Peyer's patch (tissue), 4 donors: ENCODE measurements at regions not wholly inside any gene's neighbourhood (a gene's known extent, or its start where the extent isn't known, plus 50 kb on each side); places are given as distances from the start of the nearest gene placed in this dataset.

Experiments used
- DNase-seq, 3 donors: peaks; one replicate each; pipeline ENCODE4 v3.0.0-alpha.2; 2017 to 2019
- H3K27ac ChIP-seq, 4 donors: fragments of 200-600 bp; sonication (generic); one replicate each; pipeline ENCODE4 v1.5.1; 2016 to 2019
- H3K27me3 ChIP-seq, 2 donors: fragments of 200-600 bp; sonication (generic); one replicate each; pipeline ENCODE4 v1.5.1; 2019
- H3K36me3 ChIP-seq, 3 donors: fragments of 200-600 bp; sonication (generic); one replicate each; pipeline ENCODE4 v1.5.1; 2016 to 2019
- H3K4me1 ChIP-seq, 4 donors: fragments of 200-600 bp; sonication (generic); one replicate each; pipeline ENCODE4 v1.5.1; 2016 to 2019
- H3K4me3 ChIP-seq, 4 donors: fragments of 200-600 bp; sonication (generic); 1 replicate in 3 of 4; 2 replicates in 1 of 4; pipeline ENCODE4 v1.5.1; 2016 to 2019; ENCODE audit warnings: mild to moderate bottlenecking in 1 of 4
- H3K9me3 ChIP-seq, 4 donors: fragments of 200-600 bp; sonication (generic); one replicate each; pipeline ENCODE4 v1.5.1; 2016 to 2019; ENCODE audit warnings: mild to moderate bottlenecking in 1 of 4
- POLR2A ChIP-seq, 2 donors: fragments of 450-650 bp; IDR thresholded peaks; one replicate each; pipeline ENCODE4 v1.5.1; 2017; ENCODE audit warnings: antibody characterized with exemption in 2 of 2, mild to moderate bottlenecking in 2 of 2, moderate library complexity in 2 of 2
- TF ChIP-seq, protein P1 (sequence below), 6 experiments: fragments of 450-650 bp in 4 of 6; fragments of 200-600 bp in 2 of 6; sonication (generic) in 1 of 6; IDR thresholded peaks; one replicate each; pipeline ENCODE4 v1.5.1; 2017 to 2019; ENCODE audit warnings: antibody characterized with exemption in 6 of 6, mild to moderate bottlenecking in 3 of 6, moderate library complexity in 1 of 6

DNA sequence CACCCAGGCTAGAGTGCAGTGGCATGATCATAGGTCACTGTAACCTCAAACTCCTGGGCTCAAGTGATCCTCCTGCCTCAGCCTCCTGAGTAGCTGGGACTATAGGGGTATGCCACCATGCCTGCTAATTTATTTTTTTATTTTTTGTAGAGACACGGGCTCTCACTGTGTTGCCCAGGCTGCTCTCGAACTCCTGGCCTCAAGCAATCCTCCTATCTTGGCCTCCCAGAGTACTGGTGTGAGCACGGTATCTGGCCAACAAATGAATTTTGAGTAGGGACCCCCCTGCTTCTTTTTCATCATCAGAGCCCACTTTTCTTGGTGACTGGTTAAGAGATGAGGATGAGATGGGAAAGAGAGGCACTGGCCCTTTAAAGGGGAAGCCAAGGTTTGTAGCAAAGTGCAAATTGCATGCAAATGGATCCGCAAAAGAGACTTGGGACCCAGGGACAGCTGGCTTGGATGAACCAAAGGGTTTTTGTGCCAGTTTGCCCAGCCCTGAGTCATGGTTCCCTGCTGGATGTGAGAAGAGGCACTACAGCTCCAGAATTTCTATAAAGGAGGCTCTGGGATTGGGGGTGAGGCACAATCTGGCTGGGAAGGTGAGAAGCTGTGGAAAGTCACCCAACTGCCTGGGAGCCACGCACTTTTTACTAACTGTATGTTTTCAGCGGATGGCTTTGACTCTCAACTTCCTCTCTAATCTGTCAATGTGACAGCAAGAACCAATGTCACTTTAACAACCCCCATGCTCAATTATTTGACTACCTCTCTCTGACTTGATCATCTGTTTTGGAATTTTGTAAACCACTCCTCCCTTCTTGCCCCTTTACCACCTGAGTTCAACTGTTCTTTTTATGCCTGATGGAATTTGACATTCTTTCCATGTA, 58.7 kb upstream of the RNF24 start:
- H3K4me3 ChIP-seq = no peak overlapping the region
- no peaks in the 10 kb centered on the region for H3K4me1 ChIP-seq
- H3K9me3 ChIP-seq = no peaks in the 10 kb centered on the region
- TF ChIP-seq, protein P1, sequence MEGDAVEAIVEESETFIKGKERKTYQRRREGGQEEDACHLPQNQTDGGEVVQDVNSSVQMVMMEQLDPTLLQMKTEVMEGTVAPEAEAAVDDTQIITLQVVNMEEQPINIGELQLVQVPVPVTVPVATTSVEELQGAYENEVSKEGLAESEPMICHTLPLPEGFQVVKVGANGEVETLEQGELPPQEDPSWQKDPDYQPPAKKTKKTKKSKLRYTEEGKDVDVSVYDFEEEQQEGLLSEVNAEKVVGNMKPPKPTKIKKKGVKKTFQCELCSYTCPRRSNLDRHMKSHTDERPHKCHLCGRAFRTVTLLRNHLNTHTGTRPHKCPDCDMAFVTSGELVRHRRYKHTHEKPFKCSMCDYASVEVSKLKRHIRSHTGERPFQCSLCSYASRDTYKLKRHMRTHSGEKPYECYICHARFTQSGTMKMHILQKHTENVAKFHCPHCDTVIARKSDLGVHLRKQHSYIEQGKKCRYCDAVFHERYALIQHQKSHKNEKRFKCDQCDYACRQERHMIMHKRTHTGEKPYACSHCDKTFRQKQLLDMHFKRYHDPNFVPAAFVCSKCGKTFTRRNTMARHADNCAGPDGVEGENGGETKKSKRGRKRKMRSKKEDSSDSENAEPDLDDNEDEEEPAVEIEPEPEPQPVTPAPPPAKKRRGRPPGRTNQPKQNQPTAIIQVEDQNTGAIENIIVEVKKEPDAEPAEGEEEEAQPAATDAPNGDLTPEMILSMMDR (IDR thresholded peaks at IDR 0.05) = no peak
- TF ChIP-seq POLR2A (IDR thresholded peaks at IDR 0.05) = no peak
- peak in 1 of 3 donors; percentile 37 for DNase-seq
- H3K27ac ChIP-seq = no peak overlapping the region
- H3K27me3 ChIP-seq = no peaks in the 10 kb centered on the region
- H3K36me3 ChIP-seq = no peaks in the 10 kb centered on the region

DNA sequence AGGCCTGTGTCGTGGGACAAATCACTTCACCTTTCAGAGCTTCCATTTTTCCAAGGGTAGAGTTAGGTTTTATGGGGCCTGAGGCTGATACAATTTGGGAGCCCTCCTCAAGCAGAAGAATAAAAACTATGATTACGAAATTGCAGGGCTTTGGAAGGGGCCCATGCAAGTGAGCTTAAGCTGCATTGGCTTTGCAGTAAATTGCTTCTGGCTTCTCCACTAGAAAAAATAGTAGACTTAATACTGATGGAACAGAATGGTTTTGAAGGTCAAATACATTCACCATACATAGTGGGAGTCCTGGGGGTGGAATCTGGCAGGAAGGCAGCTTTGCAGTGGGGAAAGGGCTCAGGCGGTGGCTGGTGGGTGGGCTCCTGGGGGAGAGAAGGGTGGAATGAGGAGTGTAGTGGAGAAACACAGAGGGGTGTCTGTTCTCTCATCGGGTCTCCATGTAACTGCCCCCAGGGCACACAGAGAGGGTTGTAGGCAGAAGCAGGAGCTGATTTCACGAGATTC, 55.9 kb upstream of the RNF24 start:
- H3K9me3 ChIP-seq = no peaks in the 10 kb centered on the region
- H3K36me3 ChIP-seq = no peaks in the 10 kb centered on the region
- H3K27me3 ChIP-seq = no peaks in the 10 kb centered on the region
- no peak overlapping the region for H3K4me3 ChIP-seq
- TF ChIP-seq, protein P1 (IDR thresholded peaks at IDR 0.05) = no peak
- TF ChIP-seq POLR2A (IDR thresholded peaks at IDR 0.05) = no peak
- no peak overlapping the region for H3K27ac ChIP-seq
- H3K4me1 ChIP-seq = no peaks in the 10 kb centered on the region
- DNase-seq = no peak

DNA sequence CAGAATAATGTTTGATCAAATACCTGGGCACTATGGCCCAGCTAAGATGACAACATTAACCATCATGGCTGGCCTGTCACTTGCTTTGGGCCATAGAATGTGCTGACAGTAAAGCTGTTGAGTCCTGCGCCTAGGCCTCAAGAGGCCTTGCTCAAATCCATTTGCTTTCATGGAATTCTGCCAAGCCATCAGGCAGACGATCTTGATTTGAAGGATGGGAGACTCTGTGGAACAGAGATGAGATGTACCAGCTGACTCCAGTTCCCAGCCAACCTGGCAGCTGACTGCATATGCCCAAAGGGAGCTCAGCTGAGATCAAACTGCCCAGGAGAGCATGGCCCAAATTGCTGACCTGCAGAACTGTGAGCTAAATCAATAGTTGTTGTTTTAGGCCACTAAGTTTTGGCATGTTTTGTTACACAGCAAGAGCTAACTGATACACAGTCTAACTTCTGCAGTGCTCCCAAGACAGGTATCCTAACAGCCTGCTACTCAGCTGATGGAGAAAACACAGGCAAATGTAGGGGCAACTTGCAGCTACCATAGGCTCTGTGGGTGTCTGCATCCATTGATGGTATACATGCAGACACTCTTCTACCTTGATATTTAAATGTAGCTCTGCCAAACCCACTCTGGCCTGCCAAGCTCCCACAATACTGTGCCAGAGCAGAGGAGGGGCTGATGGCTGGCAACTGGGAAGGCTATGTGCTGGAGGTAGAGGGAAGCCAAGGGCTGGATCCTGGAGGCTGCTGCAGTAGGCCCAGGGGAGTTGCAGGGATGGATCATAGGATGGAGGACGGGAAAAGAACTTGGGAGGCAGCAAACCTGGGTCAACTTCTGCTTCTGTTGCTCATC, 55.2 kb upstream of the RNF24 start:
- H3K36me3 ChIP-seq = no peaks in the 10 kb centered on the region
- H3K27me3 ChIP-seq = no peaks in the 10 kb centered on the region
- no peak overlapping the region for H3K4me3 ChIP-seq
- peaks cover 0 to 6% (median 0%) of the 10 kb centered on the region in 4 donors for H3K4me1 ChIP-seq
- TF ChIP-seq, protein P1 (IDR thresholded peaks at IDR 0.05) = no peak
- TF ChIP-seq POLR2A (IDR thresholded peaks at IDR 0.05) = no peak
- peak in 1 of 3 donors; percentile 28 for DNase-seq
- no peaks in the 10 kb centered on the region for H3K9me3 ChIP-seq
- H3K27ac ChIP-seq = peak overlapping the region in 1 of 4 donors; percentile 1

DNA sequence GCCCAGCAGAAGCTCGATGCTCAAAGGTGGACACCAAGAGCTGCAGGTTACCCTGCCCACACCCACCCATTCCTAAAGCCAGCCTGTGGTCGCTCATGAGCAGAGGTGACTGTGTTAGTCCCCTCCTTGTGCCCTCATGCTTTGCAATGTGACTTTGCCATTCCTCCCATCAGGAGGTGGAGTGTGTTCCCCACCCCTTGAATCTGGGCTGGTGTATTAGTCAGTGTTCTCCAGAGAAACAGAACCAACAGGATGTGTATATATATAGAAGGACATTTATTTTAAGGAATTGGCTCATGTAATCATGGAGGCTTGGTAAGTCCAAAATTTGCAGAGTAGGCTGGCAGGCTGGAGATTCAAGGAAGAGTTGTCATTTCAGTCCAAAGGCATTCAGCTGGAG, 54.4 kb upstream of the RNF24 start:
- Histone ChIP-seq H3K4me3 (no peak overlapping the region), H3K36me3 (no peaks in the 10 kb centered on the region), H3K27me3 (no peaks in the 10 kb centered on the region), H3K4me1 (peaks cover 0 to 14% (median 0%) of the 10 kb centered on the region in 4 donors), H3K9me3 (no peaks in the 10 kb centered on the region), H3K27ac (no peak overlapping the region)
- TF ChIP-seq, protein P1 (IDR thresholded peaks at IDR 0.05) = no peak
- TF ChIP-seq POLR2A (IDR thresholded peaks at IDR 0.05) = no peak
- no peak for DNase-seq

DNA sequence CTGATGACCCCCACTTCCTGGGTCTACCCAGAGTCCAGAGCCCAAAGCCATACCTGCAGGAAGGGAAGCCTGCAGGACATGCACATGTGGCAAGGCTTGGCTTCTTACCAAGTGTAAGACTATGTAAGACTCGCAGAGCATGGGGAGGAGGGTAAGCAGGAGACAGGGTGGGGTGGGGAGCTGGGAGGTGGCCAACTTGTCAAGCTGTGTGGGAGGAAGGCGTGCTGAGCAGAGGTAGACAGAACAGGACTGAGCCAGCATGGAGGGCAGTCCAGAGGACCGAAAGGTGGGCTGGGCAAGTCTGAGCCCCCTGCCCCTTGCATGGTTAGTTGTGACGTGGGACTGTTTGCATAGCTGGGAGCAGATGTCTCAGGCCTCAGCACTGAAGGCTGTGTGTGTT, 53.4 kb upstream of the RNF24 start:
- Histone ChIP-seq H3K4me3 (no peak overlapping the region), H3K27me3 (no peaks in the 10 kb centered on the region), H3K9me3 (no peaks in the 10 kb centered on the region), H3K36me3 (no peaks in the 10 kb centered on the region), H3K4me1 (peaks cover 0 to 17% (median 3%) of the 10 kb centered on the region in 4 donors), H3K27ac (no peak overlapping the region)
- no peak for DNase-seq
- TF ChIP-seq, protein P1 (IDR thresholded peaks at IDR 0.05) = no peak
- TF ChIP-seq POLR2A (IDR thresholded peaks at IDR 0.05) = no peak
